Neural cell (in vitro differentiated cells): ENCODE measurements at regions not wholly inside any gene's neighbourhood (a gene's known extent, or its start where the extent isn't known, plus 50 kb on each side); places are given as distances from the start of the nearest gene placed in this dataset.

Source experiments
- H2AFZ ChIP-seq: fragments of 200-600, 300-800 bp; sonication (generic), shearing (Covaris generic); 2 replicates; pipeline ENCODE4 v1.6.0; 2014; ENCODE audit warnings: low read depth, mild to moderate bottlenecking, antibody characterized with exemption, low read length, moderate library complexity
- H3F3A ChIP-seq: fragments of 200-600 bp; shearing (Covaris generic); 2 replicates; pipeline ENCODE4 v1.6.1; 2016; ENCODE audit warnings: mild to moderate bottlenecking, moderate library complexity, mixed read lengths, antibody characterized with exemption, low read length; ENCODE audit not compliant: insufficient read depth, poor library complexity, severe bottlenecking
- H3K27ac ChIP-seq: fragments of 200-600, 300-800 bp; sonication (generic), shearing (Covaris generic); 2 replicates; pipeline ENCODE4 v1.5.1; 2014; ENCODE audit warnings: mild to moderate bottlenecking, low read length, moderate library complexity
- H3K27me3 ChIP-seq: fragments of 300-800, 200-600 bp; sonication (generic), shearing (Covaris generic); 2 replicates; pipeline ENCODE4 v1.6.0; 2014; ENCODE audit warnings: mild to moderate bottlenecking, low read depth, low read length, moderate library complexity; ENCODE audit not compliant: insufficient read depth
- H3K36me3 ChIP-seq: fragments of 300-800, 200-600 bp; sonication (generic), shearing (Covaris generic); 2 replicates; pipeline ENCODE4 v1.5.1; 2014; ENCODE audit warnings: mild to moderate bottlenecking, antibody characterized with exemption, low read length, moderate library complexity; ENCODE audit not compliant: insufficient read depth
- H3K4me2 ChIP-seq: fragments of 300-800, 200-600 bp; sonication (generic), shearing (Covaris generic); 2 replicates; pipeline ENCODE4 v1.6.0; 2014; ENCODE audit warnings: mild to moderate bottlenecking, low read length
- H3K4me3 ChIP-seq: fragments of 300-800, 200-600 bp; sonication (generic), shearing (Covaris generic); 2 replicates; pipeline ENCODE4 v1.5.1; 2014; ENCODE audit warnings: mild to moderate bottlenecking, low read length, moderate library complexity
- H3K79me2 ChIP-seq: fragments of 200-600 bp; shearing (Covaris generic); replicated peaks from 2 replicates; pipeline ENCODE4 v1.6.0; 2014; ENCODE audit warnings: mild to moderate bottlenecking, low read length, moderate library complexity; ENCODE audit not compliant: insufficient read depth
- H3K9ac ChIP-seq: fragments of 300-800, 200-600 bp; sonication (generic), shearing (Covaris generic); 2 replicates; pipeline ENCODE4 v1.6.1; 2016; ENCODE audit warnings: mild to moderate bottlenecking, low read length, mixed read lengths
- H3K9me2 ChIP-seq: fragments of 200-600 bp; shearing (Covaris generic); 2 replicates; pipeline ENCODE4 v1.6.1; 2016; ENCODE audit warnings: mild to moderate bottlenecking, low read length, mixed read lengths; ENCODE audit not compliant: insufficient read depth
- H3K9me3 ChIP-seq: fragments of 200-600, 300-800 bp; sonication (generic), shearing (Covaris generic); 2 replicates; pipeline ENCODE4 v1.6.1; 2016; ENCODE audit warnings: mild to moderate bottlenecking, mixed run types, low read length, moderate library complexity, mixed read lengths
- H4K20me1 ChIP-seq: fragments of 200-600 bp; shearing (Covaris generic); 2 replicates; pipeline ENCODE4 v1.6.1; 2016; ENCODE audit warnings: mild to moderate bottlenecking, mixed run types; ENCODE audit not compliant: insufficient read depth
- CTCF ChIP-seq: fragments of 450-650 bp; IDR thresholded peaks from 2 replicates; pipeline ENCODE4 v1.5.1; 2014; ENCODE audit warnings: antibody characterized with exemption, mild to moderate bottlenecking, moderate library complexity; ENCODE audit not compliant: poor library complexity, severe bottlenecking
- EP300 ChIP-seq: fragments of 450-650 bp; conservative IDR thresholded peaks from 2 replicates; pipeline ENCODE4 v1.6.1; 2014; ENCODE audit warnings: antibody characterized with exemption, mild to moderate bottlenecking, moderate library complexity; ENCODE audit not compliant: poor library complexity, severe bottlenecking
- EZH2 ChIP-seq: fragments of 200-600, 300-800 bp; shearing (Covaris generic), sonication (generic); IDR thresholded peaks from 2 replicates; pipeline ENCODE4 v1.6.1; 2014; ENCODE audit warnings: antibody characterized with exemption, low read length, borderline replicate concordance, mild to moderate bottlenecking; ENCODE audit not compliant: insufficient read depth, poor library complexity, severe bottlenecking
- MXI1 ChIP-seq: fragments of 450-650 bp; conservative IDR thresholded peaks from 2 replicates; pipeline ENCODE4 v1.6.1; 2014; ENCODE audit warnings: antibody characterized with exemption, mild to moderate bottlenecking; ENCODE audit not compliant: poor library complexity, severe bottlenecking
- POLR2AphosphoS5 ChIP-seq: IDR thresholded peaks from 2 replicates; pipeline ENCODE4 v1.6.1; 2012
- RAD21 ChIP-seq: fragments of 450-650 bp; conservative IDR thresholded peaks from 2 replicates; pipeline ENCODE4 v1.6.1; 2014; ENCODE audit warnings: antibody characterized with exemption, mild to moderate bottlenecking, moderate library complexity
- REST ChIP-seq: IDR thresholded peaks from 2 replicates; pipeline ENCODE4 v1.6.1; 2012; ENCODE audit warnings: borderline replicate concordance
- SMC3 ChIP-seq: fragments of 450-650 bp; conservative IDR thresholded peaks from 2 replicates; pipeline ENCODE4 v1.6.1; 2014; ENCODE audit warnings: antibody characterized with exemption, mild to moderate bottlenecking, moderate library complexity; ENCODE audit not compliant: poor library complexity
- TAF1 ChIP-seq: IDR thresholded peaks from 2 replicates; pipeline ENCODE4 v1.6.1; 2012; ENCODE audit warnings: low read depth

GRCh38 chr6:113094779-113095178, 747.6 kb downstream of the RFPL4B start:
- no peaks in the 10 kb centered on the region for H3K36me3 ChIP-seq
- H3K27ac ChIP-seq, result no peak overlapping the region
- H3K9ac ChIP-seq, result no peak overlapping the region
- H4K20me1 ChIP-seq, result no peaks in the 10 kb centered on the region
- H3K9me3 ChIP-seq, result peaks cover 3% of the 10 kb centered on the region
- H3K79me2 ChIP-seq, result no peaks in the 10 kb centered on the region
- no peaks in the 10 kb centered on the region for H3K27me3 ChIP-seq
- H3F3A ChIP-seq, result no peaks in the 10 kb centered on the region
- no peaks in the 10 kb centered on the region for H3K9me2 ChIP-seq
- H3K4me3 ChIP-seq, result no peak overlapping the region
- no peak overlapping the region for H3K4me2 ChIP-seq
- H2AFZ ChIP-seq, result no peak overlapping the region
- TF ChIP-seq TAF1 (no peak), EP300 (no peak), CTCF (no peak), RAD21 (no peak), SMC3 (no peak), POLR2AphosphoS5 (no peak), EZH2 (no peak), REST (no peak), MXI1 (no peak)

GRCh38 chr6:113095841-113096240, 748.7 kb downstream of the RFPL4B start:
- Histone ChIP-seq H3K79me2 (no peaks in the 10 kb centered on the region), H3F3A (no peaks in the 10 kb centered on the region), H3K9me2 (no peaks in the 10 kb centered on the region), H3K36me3 (no peaks in the 10 kb centered on the region), H3K27ac (no peak overlapping the region), H3K9me3 (peaks cover 3% of the 10 kb centered on the region), H2AFZ (no peak overlapping the region), H3K27me3 (no peaks in the 10 kb centered on the region), H3K9ac (no peak overlapping the region), H3K4me2 (no peak overlapping the region), H4K20me1 (no peaks in the 10 kb centered on the region), H3K4me3 (no peak overlapping the region)
- TF ChIP-seq POLR2AphosphoS5 (no peak), TAF1 (no peak), MXI1 (no peak), CTCF (no peak), EP300 (no peak), SMC3 (no peak), REST (no peak), EZH2 (no peak)
